Naive thymus-derived CD4-positive, alpha-beta T cell (primary cell): ENCODE measurements at regions not wholly inside any gene's neighbourhood (a gene's known extent, or its start where the extent isn't known, plus 50 kb on each side); places are given as distances from the start of the nearest gene placed in this dataset.

Source experiments
- ATAC-seq: fragments of 150-1000 bp; cut with Tn5 transposase; 2 replicates; pipeline ENCODE4 v1.10.0; 2021; ENCODE audit warnings: mild to moderate bottlenecking, moderate library complexity
- CTCF ChIA-PET: fragments of 350-600 bp; sonication (Branson Sonifier 250); formaldehyde crosslinking; loops from one replicate; lab custom pipeline; 2021; ENCODE audit warnings: antibody characterized with exemption; lab: Charles Lee
- POLR2A ChIA-PET: fragments of 350-600 bp; sonication (Branson Sonifier 250); formaldehyde crosslinking; loops from one replicate; lab custom pipeline; 2021; ENCODE audit warnings: antibody characterized with exemption, inconsistent platforms; lab: Charles Lee
- DNase-seq, 9 donors: peaks; one replicate each; pipeline versions ENCODE4 v3.0.0 to v3.0.0-alpha.2; 2020 to 2022; ENCODE audit warnings: mixed read lengths in 1 of 9
- H3K27ac ChIP-seq: one replicate; pipeline ENCODE4 v1.7.0; 2013; ENCODE audit warnings: mild to moderate bottlenecking, low read depth, low read length, moderate library complexity
- H3K27me3 ChIP-seq, 2 donors: one replicate each; pipeline ENCODE4 v1.7.0; 2013; ENCODE audit warnings: low read length in 2 of 2, mild to moderate bottlenecking in 2 of 2, moderate library complexity in 2 of 2; ENCODE audit not compliant: control insufficient read depth in 2 of 2, insufficient read depth in 2 of 2
- H3K36me3 ChIP-seq, 3 experiments: 1 replicate in 2 of 3; 2 replicates in 1 of 3; pipeline ENCODE4 v1.7.0; 2013; ENCODE audit warnings: low read length in 3 of 3, mild to moderate bottlenecking in 3 of 3, moderate library complexity in 1 of 3; ENCODE audit not compliant: insufficient read depth in 3 of 3, control insufficient read depth in 2 of 3
- H3K4me1 ChIP-seq, 2 donors: one replicate each; pipeline ENCODE4 v1.7.0; 2013; ENCODE audit warnings: low read length in 2 of 2, mild to moderate bottlenecking in 2 of 2, moderate library complexity in 1 of 2; ENCODE audit not compliant: control insufficient read depth in 2 of 2, insufficient read depth in 2 of 2
- H3K4me3 ChIP-seq: 2 replicates; pipeline ENCODE4 v1.7.0; 2013; ENCODE audit warnings: mild to moderate bottlenecking, low read length
- H3K9me3 ChIP-seq, 3 experiments: 1 replicate in 2 of 3; 2 replicates in 1 of 3; pipeline ENCODE4 v1.7.0; 2013; ENCODE audit warnings: low read length in 3 of 3; ENCODE audit not compliant: control insufficient read depth in 2 of 3
- H3K27ac Mint-ChIP-seq, 9 donors: one replicate each; pipeline ENCODE4 v1.8.0; 2020 to 2022; ENCODE audit warnings: mixed read lengths in 9 of 9, mild to moderate bottlenecking in 8 of 9, moderate library complexity in 5 of 9, inconsistent platforms in 2 of 9
- H3K27me3 Mint-ChIP-seq, 5 donors: one replicate each; pipeline ENCODE4 v1.8.0; 2021 to 2022; ENCODE audit warnings: mixed read lengths in 5 of 5, mild to moderate bottlenecking in 1 of 5
- H3K36me3 Mint-ChIP-seq, 5 donors: one replicate each; pipeline ENCODE4 v1.8.0; 2020 to 2022; ENCODE audit warnings: mixed read lengths in 5 of 5, mild to moderate bottlenecking in 3 of 5, inconsistent platforms in 1 of 5
- H3K4me1 Mint-ChIP-seq, 7 donors: one replicate each; pipeline ENCODE4 v1.8.0; 2020 to 2022; ENCODE audit warnings: mixed read lengths in 7 of 7, mild to moderate bottlenecking in 3 of 7, inconsistent platforms in 1 of 7
- H3K4me3 Mint-ChIP-seq, 10 donors: one replicate each; pipeline ENCODE4 v1.8.0; 2020 to 2022; ENCODE audit warnings: mild to moderate bottlenecking in 10 of 10, mixed read lengths in 10 of 10, moderate library complexity in 6 of 10, inconsistent platforms in 2 of 10
- H3K9me3 Mint-ChIP-seq, 11 donors: one replicate each; pipeline ENCODE4 v1.8.0; 2020 to 2022; ENCODE audit warnings: mixed read lengths in 11 of 11, mild to moderate bottlenecking in 4 of 11, inconsistent platforms in 1 of 11, moderate library complexity in 1 of 11
- intact Hi-C, 2 donors: fragments of 100-400 bp; cut with micrococcal nuclease; formaldehyde crosslinking; loops; one replicate each; pipeline ENCODE4 v1.15.1; 2023

- H3K4me3 ChIP-seq = no peak overlapping the region
- no peaks in the 10 kb centered on the region for H3K27me3 ChIP-seq
- ATAC-seq = no peak
- ChIA-PET CTCF (no interaction called here), POLR2A (no interaction called here)
- no peak overlapping the region for H3K4me3 Mint-ChIP-seq
- no peaks in the 10 kb centered on the region for H3K9me3 ChIP-seq
- H3K36me3 ChIP-seq = no peaks in the 10 kb centered on the region
- no peaks in the 10 kb centered on the region for H3K4me1 Mint-ChIP-seq
- H3K27ac Mint-ChIP-seq = no peak overlapping the region
- no peak overlapping the region for H3K27ac ChIP-seq
- no peak for DNase-seq
- no peaks in the 10 kb centered on the region for H3K4me1 ChIP-seq
- H3K36me3 Mint-ChIP-seq = peaks cover 0 to 4% (median 0%) of the 10 kb centered on the region in 5 donors
- H3K27me3 Mint-ChIP-seq = peaks cover 18 to 32% (median 25%) of the 10 kb centered on the region in 5 donors
- intact Hi-C loops = no loop called here
- peaks cover 0 to 4% (median 0%) of the 10 kb centered on the region in 11 donors for H3K9me3 Mint-ChIP-seq
These were observed 99.0 kb upstream of the DAB2 start for GRCh38 chr5:39523821-39524220.

- Mint-ChIP-seq H3K4me1 (no peaks in the 10 kb centered on the region), H3K27ac (no peak overlapping the region), H3K36me3 (peaks cover 0 to 4% (median 0%) of the 10 kb centered on the region in 5 donors), H3K4me3 (no peak overlapping the region), H3K27me3 (peaks cover 14 to 32% (median 16%) of the 10 kb centered on the region in 5 donors), H3K9me3 (peaks cover 0 to 4% (median 0%) of the 10 kb centered on the region in 11 donors)
- POLR2A ChIA-PET = no interaction called here
- ATAC-seq (no peak), DNase-seq (no peak)
- no peaks in the 10 kb centered on the region for H3K27me3 ChIP-seq
- CTCF ChIA-PET = no interaction called here
- H3K36me3 ChIP-seq = no peaks in the 10 kb centered on the region
- H3K4me1 ChIP-seq = no peaks in the 10 kb centered on the region
- no peak overlapping the region for H3K27ac ChIP-seq
- no peak overlapping the region for H3K4me3 ChIP-seq
- no peaks in the 10 kb centered on the region for H3K9me3 ChIP-seq
- intact Hi-C loops = no loop called here
These were observed 97.3 kb upstream of the DAB2 start for GRCh38 chr5:39521940-39522590.

GRCh38 chr5:39521098-39521860 lies 96.5 kb upstream of the DAB2 start:
- Mint-ChIP-seq H3K9me3 (peaks cover 0 to 4% (median 0%) of the 10 kb centered on the region in 11 donors), H3K27me3 (peaks cover 9 to 31% (median 16%) of the 10 kb centered on the region in 5 donors), H3K27ac (no peak overlapping the region), H3K36me3 (peaks cover 0 to 4% (median 0%) of the 10 kb centered on the region in 5 donors), H3K4me3 (no peak overlapping the region), H3K4me1 (no peaks in the 10 kb centered on the region)
- intact Hi-C loops = no loop called here
- no peaks in the 10 kb centered on the region for H3K36me3 ChIP-seq
- ATAC-seq (no peak), DNase-seq (no peak)
- CTCF ChIA-PET = no interaction called here
- POLR2A ChIA-PET = no interaction called here
- no peaks in the 10 kb centered on the region for H3K4me1 ChIP-seq
- H3K27ac ChIP-seq = no peak overlapping the region
- no peak overlapping the region for H3K4me3 ChIP-seq
- H3K27me3 ChIP-seq = no peaks in the 10 kb centered on the region
- H3K9me3 ChIP-seq = no peaks in the 10 kb centered on the region

- POLR2A ChIA-PET = no interaction called here
- no peak overlapping the region for H3K4me3 Mint-ChIP-seq
- peaks cover 0 to 4% (median 0%) of the 10 kb centered on the region in 11 donors for H3K9me3 Mint-ChIP-seq
- DNase-seq (no peak), ATAC-seq (no peak)
- H3K4me1 ChIP-seq = no peaks in the 10 kb centered on the region
- no peaks in the 10 kb centered on the region for H3K4me1 Mint-ChIP-seq
- H3K27ac ChIP-seq = no peak overlapping the region
- no peaks in the 10 kb centered on the region for H3K27me3 ChIP-seq
- no peaks in the 10 kb centered on the region for H3K36me3 ChIP-seq
- H3K27me3 Mint-ChIP-seq = peaks cover 7 to 25% (median 16%) of the 10 kb centered on the region in 5 donors
- CTCF ChIA-PET = no interaction called here
- H3K4me3 ChIP-seq = no peak overlapping the region
- peaks cover 0 to 4% (median 0%) of the 10 kb centered on the region in 5 donors for H3K36me3 Mint-ChIP-seq
- no peak overlapping the region for H3K27ac Mint-ChIP-seq
- H3K9me3 ChIP-seq = no peaks in the 10 kb centered on the region
- intact Hi-C loops = no loop called here
These were observed 95.4 kb upstream of the DAB2 start for GRCh38 chr5:39520232-39520572.

GRCh38 chr5:39519566-39520231 lies 94.9 kb upstream of the DAB2 start:
- DNase-seq = no peak
- ChIA-PET POLR2A (no interaction called here), CTCF (no interaction called here)
- H3K27me3 Mint-ChIP-seq = peaks cover 7 to 26% (median 16%) of the 10 kb centered on the region in 5 donors
- H3K27me3 ChIP-seq = no peaks in the 10 kb centered on the region
- H3K27ac Mint-ChIP-seq = no peak overlapping the region
- no peaks in the 10 kb centered on the region for H3K4me1 ChIP-seq
- no peak overlapping the region for H3K4me3 ChIP-seq
- H3K9me3 Mint-ChIP-seq = peaks cover 0 to 4% (median 0%) of the 10 kb centered on the region in 11 donors
- intact Hi-C loops = no loop called here
- ATAC-seq = no peak
- no peaks in the 10 kb centered on the region for H3K9me3 ChIP-seq
- H3K27ac ChIP-seq = no peak overlapping the region
- H3K36me3 Mint-ChIP-seq = peaks cover 0 to 4% (median 0%) of the 10 kb centered on the region in 5 donors
- H3K4me1 Mint-ChIP-seq = no peaks in the 10 kb centered on the region
- no peaks in the 10 kb centered on the region for H3K36me3 ChIP-seq
- H3K4me3 Mint-ChIP-seq = no peak overlapping the region

- H3K27me3 ChIP-seq = no peaks in the 10 kb centered on the region
- intact Hi-C loops = no loop called here
- no peak overlapping the region for H3K4me3 ChIP-seq
- no peaks in the 10 kb centered on the region for H3K36me3 ChIP-seq
- H3K4me1 Mint-ChIP-seq = no peaks in the 10 kb centered on the region
- ChIA-PET POLR2A (no interaction called here), CTCF (interaction anchor here (1.3 kb wide), 1 partner anchor 9 kb away, joined by 3 read pairs; no protein-coding TSS in a partner anchor)
- H3K27ac Mint-ChIP-seq = no peak overlapping the region
- no peak for DNase-seq
- H3K9me3 Mint-ChIP-seq = peaks cover 0 to 4% (median 0%) of the 10 kb centered on the region in 11 donors
- H3K4me3 Mint-ChIP-seq = no peak overlapping the region
- H3K9me3 ChIP-seq = no peaks in the 10 kb centered on the region
- peaks cover 5 to 31% (median 16%) of the 10 kb centered on the region in 5 donors for H3K27me3 Mint-ChIP-seq
- no peaks in the 10 kb centered on the region for H3K4me1 ChIP-seq
- no peak for ATAC-seq
- peaks cover 0 to 4% (median 0%) of the 10 kb centered on the region in 5 donors for H3K36me3 Mint-ChIP-seq
- no peak overlapping the region for H3K27ac ChIP-seq
These were observed 94.3 kb upstream of the DAB2 start for GRCh38 chr5:39519079-39519478.
